ENCODE measurements at regions not wholly inside any gene's neighbourhood (a gene's known extent, or its start where the extent isn't known, plus 50 kb on each side); places are given as distances from the start of the nearest gene placed in this dataset.
A peak's percentile ranks its signal among the peaks of the same experiment; 100 is the strongest.

DNA sequence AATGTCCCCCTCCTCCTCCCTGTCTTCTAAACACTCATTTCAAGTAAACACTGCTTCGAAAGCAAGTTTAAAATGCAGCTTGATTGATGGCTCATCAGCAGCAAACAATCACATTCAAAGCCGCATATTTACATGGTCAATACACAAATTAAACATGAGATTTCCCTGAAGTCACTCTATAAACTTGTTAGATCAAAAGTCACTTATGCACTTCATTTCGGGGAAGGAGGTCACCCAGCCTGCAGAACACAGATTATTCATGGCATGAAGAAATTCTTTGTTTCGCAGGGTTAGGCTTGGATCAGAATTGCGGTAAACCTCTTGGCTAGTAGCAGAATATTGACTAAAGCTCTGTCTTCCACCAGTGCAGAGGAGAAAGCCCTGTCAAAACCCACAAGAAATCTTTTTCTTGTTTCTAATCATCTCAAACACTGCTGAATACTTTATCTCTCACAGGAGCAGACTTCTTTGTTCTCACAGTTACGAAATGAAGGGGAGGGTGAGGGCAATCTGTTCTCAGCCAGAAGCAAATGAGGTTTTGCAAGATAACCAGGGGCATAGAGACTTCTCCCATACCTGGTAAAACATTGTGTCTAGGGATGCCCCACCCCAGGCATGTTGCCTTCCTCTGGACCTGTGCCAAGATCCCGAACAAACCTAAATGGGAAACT, 133.3 kb upstream of the CHL1 start:
- Histone ChIP-seq H3K4me1 (ENCODE audit: insufficient read depth, poor library complexity, severe bottlenecking) (no peaks in the 10 kb centered on the region), H3K36me3 (ENCODE audit: low read depth) (no peaks in the 10 kb centered on the region), H3K9me3 (ENCODE audit: severe bottlenecking) (no peaks in the 10 kb centered on the region), H3K27me3 (ENCODE audit: insufficient read depth, poor library complexity, severe bottlenecking) (no peaks in the 10 kb centered on the region), H3K4me3 (ENCODE audit: severe bottlenecking) (no peak overlapping the region), H3K27ac (ENCODE audit: poor library complexity, severe bottlenecking) (no peak overlapping the region)
- ATAC-seq (ENCODE audit: low read depth) (peak; percentile 38; the same call in 2 of the 3 replicates), DNase-seq (ENCODE audit: low spot score) (no peak)
- TF ChIP-seq, protein P1, sequence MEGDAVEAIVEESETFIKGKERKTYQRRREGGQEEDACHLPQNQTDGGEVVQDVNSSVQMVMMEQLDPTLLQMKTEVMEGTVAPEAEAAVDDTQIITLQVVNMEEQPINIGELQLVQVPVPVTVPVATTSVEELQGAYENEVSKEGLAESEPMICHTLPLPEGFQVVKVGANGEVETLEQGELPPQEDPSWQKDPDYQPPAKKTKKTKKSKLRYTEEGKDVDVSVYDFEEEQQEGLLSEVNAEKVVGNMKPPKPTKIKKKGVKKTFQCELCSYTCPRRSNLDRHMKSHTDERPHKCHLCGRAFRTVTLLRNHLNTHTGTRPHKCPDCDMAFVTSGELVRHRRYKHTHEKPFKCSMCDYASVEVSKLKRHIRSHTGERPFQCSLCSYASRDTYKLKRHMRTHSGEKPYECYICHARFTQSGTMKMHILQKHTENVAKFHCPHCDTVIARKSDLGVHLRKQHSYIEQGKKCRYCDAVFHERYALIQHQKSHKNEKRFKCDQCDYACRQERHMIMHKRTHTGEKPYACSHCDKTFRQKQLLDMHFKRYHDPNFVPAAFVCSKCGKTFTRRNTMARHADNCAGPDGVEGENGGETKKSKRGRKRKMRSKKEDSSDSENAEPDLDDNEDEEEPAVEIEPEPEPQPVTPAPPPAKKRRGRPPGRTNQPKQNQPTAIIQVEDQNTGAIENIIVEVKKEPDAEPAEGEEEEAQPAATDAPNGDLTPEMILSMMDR (IDR thresholded peaks at IDR 0.05; ENCODE audit: poor library complexity, severe bottlenecking): no peak

DNA sequence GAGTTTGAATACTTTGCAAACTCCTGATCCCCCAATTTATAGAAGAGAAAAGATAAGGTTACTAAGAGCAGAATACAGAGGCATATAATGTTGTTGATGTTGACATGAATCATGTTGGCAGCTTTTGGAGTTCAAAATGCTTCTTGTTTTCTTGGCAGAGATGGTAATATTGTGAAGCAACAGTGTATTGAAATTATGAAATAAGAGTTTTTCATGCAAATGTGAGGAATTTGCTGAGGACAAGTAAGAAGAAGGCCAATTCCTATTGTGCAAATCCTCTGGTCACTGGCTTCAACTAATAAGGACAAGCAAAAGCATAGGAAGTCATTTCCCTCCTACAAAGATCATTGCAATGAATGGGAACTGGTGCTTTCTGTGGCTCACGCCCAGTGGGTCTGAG, 126.9 kb upstream of the CHL1 start:
- TF ChIP-seq, protein P1 (IDR thresholded peaks at IDR 0.05; ENCODE audit: poor library complexity, severe bottlenecking): no peak
- ATAC-seq (ENCODE audit: low read depth): no peak
- Histone ChIP-seq H3K4me3 (ENCODE audit: severe bottlenecking) (no peak overlapping the region), H3K9me3 (ENCODE audit: severe bottlenecking) (no peaks in the 10 kb centered on the region), H3K27ac (ENCODE audit: poor library complexity, severe bottlenecking) (no peak overlapping the region), H3K36me3 (ENCODE audit: low read depth) (no peaks in the 10 kb centered on the region), H3K4me1 (ENCODE audit: insufficient read depth, poor library complexity, severe bottlenecking) (no peaks in the 10 kb centered on the region), H3K27me3 (ENCODE audit: insufficient read depth, poor library complexity, severe bottlenecking) (no peaks in the 10 kb centered on the region)
- DNase-seq (ENCODE audit: low spot score): no peak

- H3K36me3 ChIP-seq (ENCODE audit: low read depth): no peaks in the 10 kb centered on the region
- H3K9me3 ChIP-seq (ENCODE audit: severe bottlenecking): no peaks in the 10 kb centered on the region
- no peak overlapping the region for H3K27ac ChIP-seq (ENCODE audit: poor library complexity, severe bottlenecking)
- H3K4me3 ChIP-seq (ENCODE audit: severe bottlenecking): no peak overlapping the region
- DNase-seq (ENCODE audit: low spot score) (no peak), ATAC-seq (ENCODE audit: low read depth) (no peak)
- TF ChIP-seq, protein P1 (IDR thresholded peaks at IDR 0.05; ENCODE audit: poor library complexity, severe bottlenecking): no peak
- H3K4me1 ChIP-seq (ENCODE audit: insufficient read depth, poor library complexity, severe bottlenecking): no peaks in the 10 kb centered on the region
- no peaks in the 10 kb centered on the region for H3K27me3 ChIP-seq (ENCODE audit: insufficient read depth, poor library complexity, severe bottlenecking)
Observed at GRCh38 chr3:72776-73175, 123.8 kb upstream of the CHL1 start.

GRCh38 chr3:73271-73670, 123.3 kb upstream of the CHL1 start:
- DNase-seq (ENCODE audit: low spot score) (no peak), ATAC-seq (ENCODE audit: low read depth) (no peak)
- TF ChIP-seq, protein P1 (IDR thresholded peaks at IDR 0.05; ENCODE audit: poor library complexity, severe bottlenecking): no peak
- Histone ChIP-seq H3K27me3 (ENCODE audit: insufficient read depth, poor library complexity, severe bottlenecking) (no peaks in the 10 kb centered on the region), H3K27ac (ENCODE audit: poor library complexity, severe bottlenecking) (no peak overlapping the region), H3K36me3 (ENCODE audit: low read depth) (no peaks in the 10 kb centered on the region), H3K9me3 (ENCODE audit: severe bottlenecking) (no peaks in the 10 kb centered on the region), H3K4me3 (ENCODE audit: severe bottlenecking) (no peak overlapping the region), H3K4me1 (ENCODE audit: insufficient read depth, poor library complexity, severe bottlenecking) (no peaks in the 10 kb centered on the region)

DNA sequence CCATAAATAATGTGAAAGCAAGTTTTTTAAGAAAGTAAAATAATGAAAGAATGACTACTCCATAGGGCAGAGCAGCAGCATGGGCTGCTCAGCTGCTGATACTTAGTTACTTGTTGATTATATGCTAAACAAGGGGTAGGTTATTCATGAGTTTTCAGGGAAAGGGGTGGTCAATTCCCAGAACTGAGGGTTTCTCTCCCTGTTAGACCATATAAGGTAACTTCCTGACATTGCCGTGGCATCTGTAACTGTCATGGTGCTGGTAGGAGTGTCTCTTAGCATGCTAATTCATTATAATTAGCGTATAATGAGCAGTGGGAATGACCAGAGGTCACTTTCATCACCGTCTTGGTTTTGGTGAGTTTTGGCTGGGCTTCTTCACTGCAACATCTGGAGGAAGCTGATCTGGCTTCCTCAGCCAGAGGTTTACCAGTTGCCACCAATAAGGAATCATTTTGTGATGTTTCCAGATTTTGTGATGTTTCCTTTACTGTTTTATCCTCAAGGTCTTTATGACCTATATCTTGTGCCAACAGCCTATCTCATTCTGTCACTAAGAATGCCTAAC, 121.8 kb upstream of the CHL1 start:
- Histone ChIP-seq H3K27ac (ENCODE audit: poor library complexity, severe bottlenecking) (no peak overlapping the region), H3K36me3 (ENCODE audit: low read depth) (no peaks in the 10 kb centered on the region), H3K9me3 (ENCODE audit: severe bottlenecking) (no peaks in the 10 kb centered on the region), H3K27me3 (ENCODE audit: insufficient read depth, poor library complexity, severe bottlenecking) (no peaks in the 10 kb centered on the region), H3K4me1 (ENCODE audit: insufficient read depth, poor library complexity, severe bottlenecking) (no peaks in the 10 kb centered on the region), H3K4me3 (ENCODE audit: severe bottlenecking) (no peak overlapping the region)
- TF ChIP-seq, protein P1 (IDR thresholded peaks at IDR 0.05; ENCODE audit: poor library complexity, severe bottlenecking): no peak
- ATAC-seq (ENCODE audit: low read depth) (no peak), DNase-seq (ENCODE audit: low spot score) (no peak)

Measured in RWPE2 (cell line).